Mesenchymal stem cell (in vitro differentiated cells and primary cell): ENCODE measurements at regions not wholly inside any gene's neighbourhood (a gene's known extent, or its start where the extent isn't known, plus 50 kb on each side); places are given as distances from the start of the nearest gene placed in this dataset.
A peak's percentile ranks its signal among the peaks of the same experiment; 100 is the strongest.
"Not testable (repeated sequence)": the region's sequence is repeated elsewhere in the genome, so short reads cannot be mapped to it uniquely, and the experiment has no call there.

Experiments used
- DNase-seq: peaks from one replicate; pipeline ENCODE4 v3.0.0-alpha.2; 2013
- H2AFZ ChIP-seq: one replicate; pipeline ENCODE4 v1.6.1; 2013; ENCODE audit warnings: low read depth, mild to moderate bottlenecking, control low read depth, inconsistent platforms, low read length, moderate library complexity
- H2AK5ac ChIP-seq: 2 replicates; pipeline ENCODE4 v1.6.1; 2013; ENCODE audit warnings: low read length, moderate library complexity, mild to moderate bottlenecking, inconsistent platforms; ENCODE audit not compliant: severe bottlenecking
- H2BK120ac ChIP-seq: one replicate; pipeline ENCODE4 v1.6.1; 2013; ENCODE audit warnings: low read depth, mild to moderate bottlenecking, inconsistent platforms, low read length, moderate library complexity
- H2BK12ac ChIP-seq, 2 experiments: one replicate each; pipeline ENCODE4 v1.6.1; 2013; ENCODE audit warnings: inconsistent platforms in 2 of 2, low read length in 2 of 2, mild to moderate bottlenecking in 2 of 2, moderate library complexity in 2 of 2, control low read depth in 1 of 2
- H2BK15ac ChIP-seq: one replicate; pipeline ENCODE4 v1.6.1; 2013; ENCODE audit warnings: mild to moderate bottlenecking, low read depth, inconsistent platforms; ENCODE audit not compliant: poor library complexity, severe bottlenecking
- H2BK5ac ChIP-seq: 2 replicates; pipeline ENCODE4 v1.6.1; 2013; ENCODE audit warnings: low read depth, mild to moderate bottlenecking, low read length, control low read depth, inconsistent platforms; ENCODE audit not compliant: poor library complexity, severe bottlenecking
- H3K14ac ChIP-seq, 2 experiments: one replicate each; pipeline ENCODE4 v1.6.1; 2013; ENCODE audit warnings: inconsistent platforms in 2 of 2, low read length in 2 of 2, control low read depth in 1 of 2, mild to moderate bottlenecking in 1 of 2, moderate library complexity in 1 of 2
- H3K18ac ChIP-seq, 2 experiments: one replicate each; pipeline ENCODE4 v1.6.1; 2013; ENCODE audit warnings: inconsistent platforms in 2 of 2, low read length in 2 of 2, control low read depth in 1 of 2, low read depth in 1 of 2, mild to moderate bottlenecking in 1 of 2
- H3K23ac ChIP-seq, 2 experiments: one replicate each; pipeline ENCODE4 v1.6.1; 2013; ENCODE audit warnings: inconsistent platforms in 2 of 2, low read length in 2 of 2, mild to moderate bottlenecking in 2 of 2, moderate library complexity in 2 of 2, control low read depth in 1 of 2
- H3K27ac ChIP-seq: 2 replicates; pipeline ENCODE4 v1.5.1; 2013; ENCODE audit warnings: mild to moderate bottlenecking, moderate library complexity, low read length, control low read depth, inconsistent platforms; ENCODE audit not compliant: poor library complexity, severe bottlenecking
- H3K27me3 ChIP-seq, 2 experiments: 2 replicates each; pipeline versions ENCODE4 v1.6.1 to v1.7.0; 2013; ENCODE audit warnings: low read length in 2 of 2, mild to moderate bottlenecking in 2 of 2, moderate library complexity in 2 of 2, control low read depth in 1 of 2, inconsistent platforms in 1 of 2; ENCODE audit not compliant: control insufficient read depth in 1 of 2, insufficient read depth in 1 of 2
- H3K36me3 ChIP-seq, 2 experiments: 2 replicates each; pipeline versions ENCODE4 v1.6.1 to v1.7.0; 2013; ENCODE audit warnings: low read length in 2 of 2, control low read depth in 1 of 2, inconsistent platforms in 1 of 2, low read depth in 1 of 2, mild to moderate bottlenecking in 1 of 2; ENCODE audit not compliant: insufficient read depth in 2 of 2, control insufficient read depth in 1 of 2
- H3K4ac ChIP-seq, 2 experiments: one replicate each; pipeline ENCODE4 v1.6.1; 2013; ENCODE audit warnings: inconsistent platforms in 2 of 2, low read length in 2 of 2, mild to moderate bottlenecking in 2 of 2, moderate library complexity in 2 of 2, control low read depth in 1 of 2, low read depth in 1 of 2
- H3K4me1 ChIP-seq: 2 replicates; pipeline ENCODE4 v1.6.1; 2013; ENCODE audit warnings: low read depth, low read length, control low read depth; ENCODE audit not compliant: control insufficient read depth, insufficient read depth
- H3K4me2 ChIP-seq: 2 replicates; pipeline ENCODE4 v1.6.1; 2013; ENCODE audit warnings: low read length, mild to moderate bottlenecking, inconsistent platforms; ENCODE audit not compliant: poor library complexity, severe bottlenecking
- H3K4me3 ChIP-seq, 2 experiments: 2 replicates each; pipeline versions ENCODE4 v1.5.1 to v1.7.0; 2013; ENCODE audit warnings: low read length in 2 of 2, mild to moderate bottlenecking in 2 of 2, control low read depth in 1 of 2, low read depth in 1 of 2; ENCODE audit not compliant: insufficient read depth in 1 of 2
- H3K79me1 ChIP-seq: replicated peaks from 2 replicates; pipeline ENCODE4 v1.6.1; 2013; ENCODE audit warnings: mild to moderate bottlenecking, control low read depth, low read length, inconsistent platforms; ENCODE audit not compliant: poor library complexity, severe bottlenecking
- H3K9ac ChIP-seq: 2 replicates; pipeline ENCODE4 v1.7.0; 2013; ENCODE audit warnings: mild to moderate bottlenecking, low read length, moderate library complexity
- H3K9me3 ChIP-seq: 2 replicates; pipeline ENCODE4 v1.7.0; 2013; ENCODE audit warnings: mild to moderate bottlenecking, low read length; ENCODE audit not compliant: control insufficient read depth
- H4K8ac ChIP-seq: one replicate; pipeline ENCODE4 v1.6.1; 2013; ENCODE audit warnings: inconsistent platforms, mild to moderate bottlenecking, low read length, moderate library complexity
- H4K91ac ChIP-seq: one replicate; pipeline ENCODE4 v1.6.1; 2013; ENCODE audit warnings: mild to moderate bottlenecking, low read length, inconsistent platforms
- WGBS: methylation state at CpG from one replicate; pipeline ENCODE4 v1.1.7; 2013; ENCODE audit warnings: mixed read lengths; 5-methylcytosine and 5-hydroxymethylcytosine counted together

GRCh38 chr3:103271575-103271974 lies 836.8 kb downstream of the ZPLD1 start:
- peaks cover 9% of the 10 kb centered on the region for H3K9me3 ChIP-seq
- H3K18ac ChIP-seq, result no peak overlapping the region
- H3K27ac ChIP-seq, result no peak overlapping the region
- H2AK5ac ChIP-seq, result no peak overlapping the region
- H4K8ac ChIP-seq, result no peak overlapping the region
- no peaks in the 10 kb centered on the region for H3K27me3 ChIP-seq
- no peak overlapping the region for H3K14ac ChIP-seq
- no peak overlapping the region for H4K91ac ChIP-seq
- H2BK12ac ChIP-seq, result no peak overlapping the region
- DNase-seq, result no peak
- no peak overlapping the region for H3K23ac ChIP-seq
- 57% methylated on average over 2 of the region's 2 CpGs for WGBS
- no peak overlapping the region for H2AFZ ChIP-seq
- no peak overlapping the region for H2BK120ac ChIP-seq
- H2BK5ac ChIP-seq, result no peak overlapping the region
- no peak overlapping the region for H3K4ac ChIP-seq
- H3K4me2 ChIP-seq, result no peak overlapping the region
- no peak overlapping the region for H3K9ac ChIP-seq
- H3K79me1 ChIP-seq, result no peaks in the 10 kb centered on the region
- no peak overlapping the region for H2BK15ac ChIP-seq
- H3K4me3 ChIP-seq, result no peak overlapping the region
- no peaks in the 10 kb centered on the region for H3K36me3 ChIP-seq
- H3K4me1 ChIP-seq, result no peaks in the 10 kb centered on the region

GRCh38 chr3:103295974-103296570 lies 861.3 kb downstream of the ZPLD1 start:
- Histone ChIP-seq H3K23ac (no peak overlapping the region), H3K9me3 (no peaks in the 10 kb centered on the region), H2AFZ (no peak overlapping the region), H4K8ac (no peak overlapping the region), H2BK5ac (no peak overlapping the region), H4K91ac (no peak overlapping the region), H2AK5ac (no peak overlapping the region), H3K27ac (no peak overlapping the region), H3K4ac (no peak overlapping the region), H2BK15ac (no peak overlapping the region), H3K4me1 (no peaks in the 10 kb centered on the region), H3K14ac (no peak overlapping the region), H3K4me2 (no peak overlapping the region), H3K4me3 (no peak overlapping the region), H2BK120ac (no peak overlapping the region), H3K27me3 (no peaks in the 10 kb centered on the region), H3K9ac (no peak overlapping the region), H3K18ac (no peak overlapping the region), H2BK12ac (no peak overlapping the region), H3K79me1 (no peaks in the 10 kb centered on the region), H3K36me3 (no peaks in the 10 kb centered on the region)
- peak; percentile 15 for DNase-seq
- WGBS, result 45% methylated on average over 2 of the region's 2 CpGs

GRCh38 chr3:103297502-103297901 lies 862.7 kb downstream of the ZPLD1 start:
- H3K9ac ChIP-seq, H2AK5ac ChIP-seq, H4K91ac ChIP-seq, H3K14ac ChIP-seq, H3K4me2 ChIP-seq, H3K79me1 ChIP-seq, H3K9me3 ChIP-seq, H3K18ac ChIP-seq, H2BK5ac ChIP-seq, H3K36me3 ChIP-seq, H2BK12ac ChIP-seq, H3K27me3 ChIP-seq, H3K23ac ChIP-seq, H2BK15ac ChIP-seq, H3K27ac ChIP-seq, H3K4me1 ChIP-seq, H4K8ac ChIP-seq, H2AFZ ChIP-seq, H3K4ac ChIP-seq, DNase-seq, H2BK120ac ChIP-seq, H3K4me3 ChIP-seq: not testable (repeated sequence)
- 92% methylated on average over 11 of the region's 11 CpGs for WGBS

- Histone ChIP-seq H3K27ac (no peak overlapping the region), H3K23ac (no peak overlapping the region), H4K8ac (no peak overlapping the region), H3K79me1 (no peaks in the 10 kb centered on the region), H2BK120ac (no peak overlapping the region), H3K9me3 (peaks cover 4% of the 10 kb centered on the region), H3K9ac (no peak overlapping the region), H3K18ac (no peak overlapping the region), H3K4me3 (no peak overlapping the region), H3K14ac (no peak overlapping the region), H3K36me3 (no peaks in the 10 kb centered on the region), H2BK12ac (no peak overlapping the region), H2AFZ (no peak overlapping the region), H3K4me1 (no peaks in the 10 kb centered on the region), H3K4me2 (no peak overlapping the region), H4K91ac (no peak overlapping the region), H2BK5ac (no peak overlapping the region), H3K4ac (no peak overlapping the region), H2AK5ac (no peak overlapping the region), H3K27me3 (no peaks in the 10 kb centered on the region), H2BK15ac (no peak overlapping the region)
- no peak for DNase-seq
- 85% methylated on average over 4 of the region's 4 CpGs for WGBS
These were observed 871.3 kb downstream of the ZPLD1 start for GRCh38 chr3:103306104-103306503.
